CD4-positive, alpha-beta memory T cell (primary cell): ENCODE measurements at regions not wholly inside any gene's neighbourhood (a gene's known extent, or its start where the extent isn't known, plus 50 kb on each side); places are given as distances from the start of the nearest gene placed in this dataset.

ENCODE experiments used
- CTCF ChIA-PET: fragments of 350-600 bp; sonication (Branson Sonifier 250); formaldehyde crosslinking; loops from one replicate; lab custom pipeline; 2021; ENCODE audit warnings: inconsistent platforms; ENCODE audit not compliant: partially characterized antibody; lab: Charles Lee
- POLR2A ChIA-PET: fragments of 350-600 bp; sonication (Branson Sonifier 250); formaldehyde crosslinking; loops from one replicate; lab custom pipeline; 2021; ENCODE audit not compliant: partially characterized antibody; lab: Charles Lee
- DNase-seq, 5 donors: peaks; one replicate each; pipeline versions ENCODE4 v3.0.0 to v3.0.0-alpha.2; 2020 to 2022; ENCODE audit warnings: mixed read lengths in 1 of 5
- H3K27ac ChIP-seq: one replicate; pipeline ENCODE4 v1.7.0; 2013; ENCODE audit warnings: low read depth, low read length
- H3K27me3 ChIP-seq: 2 replicates; pipeline ENCODE4 v1.7.0; 2013; ENCODE audit warnings: mild to moderate bottlenecking, low read length, moderate library complexity; ENCODE audit not compliant: insufficient read depth
- H3K36me3 ChIP-seq: 2 replicates; pipeline ENCODE4 v1.7.0; 2013; ENCODE audit warnings: mild to moderate bottlenecking, low read length, moderate library complexity; ENCODE audit not compliant: insufficient read depth
- H3K4me1 ChIP-seq: 2 replicates; pipeline ENCODE4 v1.7.0; 2013; ENCODE audit warnings: mild to moderate bottlenecking, low read length, moderate library complexity; ENCODE audit not compliant: insufficient read depth
- H3K4me3 ChIP-seq, 2 donors: one replicate each; pipeline ENCODE4 v1.7.0; 2013; ENCODE audit warnings: low read length in 2 of 2, mild to moderate bottlenecking in 1 of 2
- H3K9me3 ChIP-seq, 2 donors: one replicate each; pipeline ENCODE4 v1.7.0; 2013; ENCODE audit warnings: low read length in 2 of 2, control low read depth in 1 of 2; ENCODE audit not compliant: control insufficient read depth in 1 of 2
- H3K27ac Mint-ChIP-seq, 7 donors: one replicate each; pipeline ENCODE4 v1.8.0; 2020 to 2021; ENCODE audit warnings: mixed read lengths in 7 of 7, mild to moderate bottlenecking in 6 of 7, inconsistent platforms in 3 of 7, moderate library complexity in 3 of 7
- H3K27me3 Mint-ChIP-seq, 2 donors: one replicate each; pipeline ENCODE4 v1.8.0; 2020 to 2021; ENCODE audit warnings: mixed read lengths in 2 of 2
- H3K36me3 Mint-ChIP-seq, 2 donors: one replicate each; pipeline ENCODE4 v1.8.0; 2020 to 2021; ENCODE audit warnings: mixed read lengths in 2 of 2, inconsistent platforms in 1 of 2, mild to moderate bottlenecking in 1 of 2
- H3K4me1 Mint-ChIP-seq, 4 donors: one replicate each; pipeline ENCODE4 v1.8.0; 2020 to 2021; ENCODE audit warnings: mixed read lengths in 4 of 4, mild to moderate bottlenecking in 1 of 4
- H3K4me3 Mint-ChIP-seq, 8 donors: one replicate each; pipeline ENCODE4 v1.8.0; 2020 to 2021; ENCODE audit warnings: mixed read lengths in 8 of 8, mild to moderate bottlenecking in 7 of 8, moderate library complexity in 6 of 8, inconsistent platforms in 3 of 8
- H3K9me3 Mint-ChIP-seq, 8 donors: one replicate each; pipeline ENCODE4 v1.8.0; 2020 to 2021; ENCODE audit warnings: mixed read lengths in 8 of 8, mild to moderate bottlenecking in 5 of 8, inconsistent platforms in 3 of 8, moderate library complexity in 1 of 8
- intact Hi-C: fragments of 100-400 bp; cut with micrococcal nuclease; formaldehyde crosslinking; loops from one replicate; pipeline ENCODE4 v1.15.1; 2023

DNA sequence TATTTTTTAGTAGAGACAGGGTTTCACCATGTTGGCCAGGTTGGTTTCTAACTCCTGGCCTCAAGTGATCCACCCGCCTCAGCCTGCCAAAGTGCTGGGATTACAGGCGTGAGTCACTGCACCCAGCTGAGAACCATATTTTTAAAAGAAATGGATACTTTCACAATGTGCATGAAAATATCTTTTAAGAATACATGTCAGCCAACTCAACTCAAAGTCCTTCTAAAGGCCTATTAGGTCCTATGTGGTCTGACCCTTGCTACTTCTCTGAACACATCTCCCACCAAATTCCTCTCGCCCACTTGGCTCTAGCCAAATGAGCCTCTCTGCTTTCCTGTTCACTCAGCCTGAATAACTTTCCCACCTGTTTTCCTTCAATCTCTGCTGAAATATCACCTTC lies 119.6 kb downstream of the MTX2 start:
- H3K36me3 ChIP-seq, result no peaks in the 10 kb centered on the region
- H3K27ac ChIP-seq, result no peak overlapping the region
- CTCF ChIA-PET, result no interaction called here
- no peak overlapping the region for H3K27ac Mint-ChIP-seq
- H3K4me3 ChIP-seq, result no peak overlapping the region
- no peak for DNase-seq
- H3K27me3 ChIP-seq, result no peaks in the 10 kb centered on the region
- H3K4me3 Mint-ChIP-seq, result no peak overlapping the region
- H3K27me3 Mint-ChIP-seq, result peaks cover 10 to 22% of the 10 kb centered on the region in 2 donors
- POLR2A ChIA-PET, result no interaction called here
- peaks cover 0 to 2% (median 0%) of the 10 kb centered on the region in 8 donors for H3K9me3 Mint-ChIP-seq
- H3K9me3 ChIP-seq, result no peaks in the 10 kb centered on the region
- H3K4me1 Mint-ChIP-seq, result no peaks in the 10 kb centered on the region
- H3K4me1 ChIP-seq, result no peaks in the 10 kb centered on the region
- intact Hi-C loops, result no loop called here
- no peaks in the 10 kb centered on the region for H3K36me3 Mint-ChIP-seq

DNA sequence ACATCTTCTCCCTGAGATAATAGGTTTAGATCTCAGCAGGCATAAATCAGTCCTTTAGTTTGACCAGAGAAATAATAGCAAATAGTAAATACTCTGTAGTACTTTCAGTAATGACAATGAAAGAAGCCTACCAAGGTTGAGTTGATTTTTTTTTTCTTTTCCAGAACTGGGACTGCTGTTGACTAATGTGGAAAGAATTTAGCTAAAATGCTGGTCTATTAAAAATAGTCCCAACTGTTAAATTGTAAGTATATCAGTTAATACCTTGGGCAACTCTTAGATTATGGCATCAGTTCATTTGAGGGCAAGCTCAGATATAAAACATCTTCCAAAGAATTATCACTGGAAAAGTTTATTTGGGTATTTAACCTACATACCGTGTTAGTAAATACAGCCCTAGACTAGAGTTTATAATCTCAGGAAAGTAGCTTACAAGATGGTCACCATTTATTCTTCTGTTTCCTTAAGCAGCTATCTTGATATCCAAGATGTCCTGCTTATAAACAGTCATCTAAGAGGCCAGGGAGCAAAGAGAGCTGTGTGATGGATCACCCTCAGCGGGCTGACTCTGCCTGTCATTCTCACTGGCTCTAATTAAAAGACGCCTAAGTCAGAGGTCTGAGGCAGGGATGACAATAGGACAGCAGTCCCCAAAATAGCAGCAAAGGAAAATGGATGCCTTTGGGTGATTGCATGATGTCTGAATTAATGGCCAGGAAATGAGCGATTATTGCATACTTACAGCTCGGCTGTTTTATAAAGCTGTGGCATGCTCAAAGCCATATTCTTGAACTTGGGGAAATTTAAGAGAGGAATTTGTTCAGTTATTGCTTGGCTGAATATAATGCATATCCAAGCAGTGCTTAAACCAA lies 121.3 kb downstream of the MTX2 start:
- H3K9me3 ChIP-seq, result no peaks in the 10 kb centered on the region
- intact Hi-C loops, result no loop called here
- ChIA-PET POLR2A (no interaction called here), CTCF (no interaction called here)
- no peak overlapping the region for H3K27ac ChIP-seq
- no peaks in the 10 kb centered on the region for H3K27me3 ChIP-seq
- no peak for DNase-seq
- no peak overlapping the region for H3K4me3 Mint-ChIP-seq
- H3K4me3 ChIP-seq, result no peak overlapping the region
- no peak overlapping the region for H3K27ac Mint-ChIP-seq
- H3K36me3 ChIP-seq, result no peaks in the 10 kb centered on the region
- peaks cover 8 to 22% of the 10 kb centered on the region in 2 donors for H3K27me3 Mint-ChIP-seq
- H3K36me3 Mint-ChIP-seq, result no peaks in the 10 kb centered on the region
- no peaks in the 10 kb centered on the region for H3K4me1 ChIP-seq
- H3K9me3 Mint-ChIP-seq, result peaks cover 0 to 2% (median 0%) of the 10 kb centered on the region in 8 donors
- no peaks in the 10 kb centered on the region for H3K4me1 Mint-ChIP-seq

DNA sequence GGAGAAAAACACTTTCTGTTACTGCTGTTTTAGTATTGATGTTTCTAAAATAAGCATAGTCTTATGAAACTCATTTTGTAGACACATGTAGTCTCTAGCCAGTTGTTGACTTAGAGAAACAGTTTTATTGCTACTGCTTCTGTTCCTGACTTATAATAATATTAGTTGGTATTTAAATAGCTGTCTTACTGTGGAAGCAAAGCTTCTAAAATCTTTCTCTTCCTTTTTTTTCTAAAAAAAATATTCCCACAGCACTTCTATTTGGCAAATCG lies 121.8 kb downstream of the MTX2 start:
- no peaks in the 10 kb centered on the region for H3K9me3 ChIP-seq
- DNase-seq, result no peak
- no peak overlapping the region for H3K4me3 ChIP-seq
- H3K36me3 ChIP-seq, result no peaks in the 10 kb centered on the region
- Mint-ChIP-seq H3K27ac (no peak overlapping the region), H3K9me3 (peaks cover 0 to 3% (median 0%) of the 10 kb centered on the region in 8 donors), H3K27me3 (peaks cover 8 to 18% of the 10 kb centered on the region in 2 donors), H3K4me3 (no peak overlapping the region), H3K4me1 (no peaks in the 10 kb centered on the region), H3K36me3 (no peaks in the 10 kb centered on the region)
- ChIA-PET CTCF (no interaction called here), POLR2A (no interaction called here)
- no peaks in the 10 kb centered on the region for H3K4me1 ChIP-seq
- H3K27ac ChIP-seq, result no peak overlapping the region
- H3K27me3 ChIP-seq, result no peaks in the 10 kb centered on the region
- intact Hi-C loops, result no loop called here

DNA sequence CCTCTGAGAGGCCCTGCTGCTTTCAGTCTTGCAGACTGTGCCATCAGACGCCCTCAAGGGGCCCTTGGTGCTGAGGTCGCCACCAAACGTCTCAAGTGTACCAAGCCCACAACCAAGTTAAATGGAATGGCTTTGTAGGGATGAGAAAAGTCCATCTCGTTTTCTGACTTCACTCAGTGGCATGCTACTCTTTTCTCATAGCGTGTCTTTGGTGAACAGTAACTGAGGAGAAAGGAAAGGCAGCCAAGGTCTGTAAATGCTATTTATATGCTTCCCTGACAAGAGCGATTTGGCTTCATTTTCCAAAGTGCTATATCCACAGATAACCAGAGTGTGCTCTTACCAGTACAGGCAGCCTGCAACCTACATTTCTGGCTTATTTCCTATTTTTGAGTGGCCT lies 123.0 kb downstream of the MTX2 start:
- Mint-ChIP-seq H3K36me3 (no peaks in the 10 kb centered on the region), H3K4me1 (no peaks in the 10 kb centered on the region), H3K27ac (no peak overlapping the region), H3K4me3 (no peak overlapping the region), H3K9me3 (peaks cover 0 to 3% (median 0%) of the 10 kb centered on the region in 8 donors), H3K27me3 (peaks cover 7 to 13% of the 10 kb centered on the region in 2 donors)
- intact Hi-C loops, result no loop called here
- H3K4me3 ChIP-seq, result no peak overlapping the region
- POLR2A ChIA-PET, result no interaction called here
- CTCF ChIA-PET, result no interaction called here
- no peaks in the 10 kb centered on the region for H3K27me3 ChIP-seq
- no peak overlapping the region for H3K27ac ChIP-seq
- H3K4me1 ChIP-seq, result no peaks in the 10 kb centered on the region
- no peaks in the 10 kb centered on the region for H3K36me3 ChIP-seq
- DNase-seq, result no peak
- no peaks in the 10 kb centered on the region for H3K9me3 ChIP-seq

DNA sequence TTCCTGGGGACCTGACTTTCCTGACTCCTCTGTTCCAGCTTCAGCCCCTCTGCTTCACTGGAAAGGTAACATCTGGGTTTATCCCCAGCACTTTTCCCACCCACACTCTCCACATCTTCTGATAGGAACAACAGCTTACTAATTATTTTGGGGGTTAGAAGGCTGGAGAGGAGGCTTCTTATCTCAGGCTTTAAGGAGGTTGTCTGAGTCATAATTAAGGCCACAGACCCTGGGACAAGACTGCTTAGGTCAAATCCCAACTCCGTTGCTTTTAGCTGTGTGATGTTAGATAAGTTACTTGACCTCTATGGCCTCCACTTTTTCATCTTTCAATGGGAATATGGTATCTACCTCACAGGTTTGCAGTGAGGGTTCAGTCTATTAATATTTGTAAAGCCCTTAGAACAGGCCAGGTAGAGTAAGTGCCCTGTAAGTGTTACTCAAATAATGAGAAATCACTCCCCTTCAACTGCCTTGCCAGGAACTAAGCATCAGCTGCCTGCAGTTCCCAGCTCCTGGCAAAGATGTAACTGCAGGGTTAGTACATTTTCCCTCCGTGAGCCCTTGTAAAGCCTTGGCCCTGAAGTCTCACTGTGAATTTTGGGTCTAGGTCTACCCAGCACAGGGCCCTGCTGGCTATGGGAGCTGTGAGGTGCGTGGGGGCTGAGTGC lies 123.6 kb downstream of the MTX2 start:
- intact Hi-C loops, result no loop called here
- Histone ChIP-seq H3K4me1 (no peaks in the 10 kb centered on the region), H3K36me3 (no peaks in the 10 kb centered on the region), H3K27ac (no peak overlapping the region), H3K27me3 (no peaks in the 10 kb centered on the region), H3K9me3 (no peaks in the 10 kb centered on the region), H3K4me3 (no peak overlapping the region)
- Mint-ChIP-seq H3K27me3 (peaks cover 6 to 15% of the 10 kb centered on the region in 2 donors), H3K4me1 (no peaks in the 10 kb centered on the region), H3K4me3 (no peak overlapping the region), H3K27ac (no peak overlapping the region), H3K9me3 (peaks cover 0 to 3% (median 0%) of the 10 kb centered on the region in 8 donors), H3K36me3 (no peaks in the 10 kb centered on the region)
- DNase-seq, result no peak
- POLR2A ChIA-PET, result no interaction called here
- CTCF ChIA-PET, result no interaction called here

DNA sequence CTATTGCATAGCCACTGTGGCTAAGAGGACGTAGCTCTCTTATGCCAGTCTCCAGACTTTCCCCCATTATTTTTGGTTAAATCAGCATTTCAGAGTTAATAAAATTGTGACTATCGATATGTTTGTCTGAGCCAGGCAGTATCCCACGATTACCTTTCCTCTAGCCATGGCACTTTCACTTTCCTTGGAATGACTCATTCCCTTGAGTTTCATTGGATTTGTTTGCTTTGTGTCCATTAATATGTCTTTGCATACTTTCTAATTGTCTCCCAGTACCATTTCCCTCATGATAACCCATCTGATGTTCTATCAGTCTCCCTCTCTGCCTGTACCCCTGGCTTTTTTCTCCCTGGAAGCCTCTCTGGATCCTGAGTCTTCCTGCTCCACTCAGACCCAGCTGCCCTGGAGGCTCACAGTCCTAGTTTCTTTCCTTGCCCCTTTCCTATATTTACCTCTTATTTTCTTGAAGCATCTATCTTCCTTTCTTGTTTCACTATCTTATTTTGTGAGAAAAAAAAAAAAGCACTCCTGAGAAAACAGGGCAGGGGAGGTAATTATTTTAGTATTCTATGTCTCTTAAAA lies 126.1 kb downstream of the MTX2 start:
- H3K4me1 Mint-ChIP-seq, result no peaks in the 10 kb centered on the region
- intact Hi-C loops, result no loop called here
- DNase-seq, result no peak
- CTCF ChIA-PET, result interaction anchor here (1.1 kb wide), 1 partner anchor 22 kb away, joined by 4 read pairs; no protein-coding TSS in a partner anchor
- Histone ChIP-seq H3K4me3 (no peak overlapping the region), H3K9me3 (no peaks in the 10 kb centered on the region), H3K27ac (no peak overlapping the region), H3K4me1 (no peaks in the 10 kb centered on the region), H3K36me3 (no peaks in the 10 kb centered on the region), H3K27me3 (no peaks in the 10 kb centered on the region)
- peaks cover 2 to 8% of the 10 kb centered on the region in 2 donors for H3K27me3 Mint-ChIP-seq
- H3K27ac Mint-ChIP-seq, result no peak overlapping the region
- POLR2A ChIA-PET, result no interaction called here
- H3K4me3 Mint-ChIP-seq, result no peak overlapping the region
- H3K9me3 Mint-ChIP-seq, result peaks cover 0 to 3% (median 0%) of the 10 kb centered on the region in 8 donors
- no peaks in the 10 kb centered on the region for H3K36me3 Mint-ChIP-seq

DNA sequence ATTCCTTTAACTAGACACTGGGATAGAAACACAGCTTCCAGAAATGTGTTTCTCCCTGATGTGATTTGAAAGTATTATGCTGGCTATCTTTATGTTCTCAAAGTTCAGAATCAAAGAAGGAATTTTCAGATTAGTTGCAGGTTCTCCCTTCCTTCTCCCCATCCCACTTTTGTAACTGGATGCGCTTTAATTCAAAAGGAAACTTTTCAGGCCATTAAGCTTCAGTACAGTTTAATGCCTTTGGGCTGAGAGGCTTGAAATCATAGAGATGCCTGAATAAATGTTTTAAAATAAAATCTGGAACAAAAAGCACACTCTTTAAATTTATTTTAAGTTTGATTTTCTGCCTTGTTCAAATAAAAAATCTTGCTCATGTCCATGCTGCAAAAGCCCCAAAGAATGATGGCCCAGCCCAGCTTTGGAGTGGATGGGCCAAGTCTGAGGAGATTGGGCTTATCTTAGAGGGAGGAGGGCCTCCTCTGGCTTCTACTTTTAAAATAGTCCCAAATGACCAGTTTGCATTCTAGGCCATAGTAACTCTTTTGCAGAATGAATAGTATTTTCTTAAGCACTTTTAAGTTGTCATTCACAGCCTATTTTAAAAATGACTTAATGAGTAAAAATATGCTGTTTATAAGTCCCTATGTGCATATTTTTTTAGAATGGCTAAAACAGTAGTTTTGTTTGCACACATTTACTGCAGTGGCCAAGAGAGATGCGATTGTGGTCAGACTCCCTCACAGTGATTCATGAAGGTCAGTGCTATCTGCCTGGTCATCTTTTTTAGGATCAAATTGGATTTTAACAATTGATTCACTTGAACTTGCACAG lies 129.2 kb downstream of the MTX2 start:
- no peak overlapping the region for H3K4me3 Mint-ChIP-seq
- H3K27me3 Mint-ChIP-seq, result peaks cover 1 to 2% of the 10 kb centered on the region in 2 donors
- Histone ChIP-seq H3K4me1 (no peaks in the 10 kb centered on the region), H3K27ac (no peak overlapping the region), H3K4me3 (no peak overlapping the region), H3K27me3 (no peaks in the 10 kb centered on the region), H3K36me3 (no peaks in the 10 kb centered on the region), H3K9me3 (no peaks in the 10 kb centered on the region)
- DNase-seq, result no peak
- no peak overlapping the region for H3K27ac Mint-ChIP-seq
- ChIA-PET CTCF (no interaction called here), POLR2A (no interaction called here)
- peaks cover 0 to 3% (median 0%) of the 10 kb centered on the region in 8 donors for H3K9me3 Mint-ChIP-seq
- no peaks in the 10 kb centered on the region for H3K4me1 Mint-ChIP-seq
- intact Hi-C loops, result no loop called here
- H3K36me3 Mint-ChIP-seq, result no peaks in the 10 kb centered on the region
